Adrenal gland (tissue), 9 donors: ENCODE measurements at regions not wholly inside any gene's neighbourhood (a gene's known extent, or its start where the extent isn't known, plus 50 kb on each side); places are given as distances from the start of the nearest gene placed in this dataset.

Experiments used
- DNase-seq, 7 donors: peaks; one replicate each; pipeline ENCODE4 v3.0.0-alpha.2; 2019 to 2020
- H3K27ac ChIP-seq, 5 donors: fragments of 200-600 bp; sonication (generic) in 4 of 5; 1 replicate in 3 of 5; 2 replicates in 2 of 5; pipeline versions ENCODE4 v1.5.1 to v1.8.0; 2016 to 2020; ENCODE audit warnings: mild to moderate bottlenecking in 1 of 5
- H3K27me3 ChIP-seq: fragments of 200-600 bp; 2 replicates; pipeline ENCODE4 v1.8.0; 2021
- H3K36me3 ChIP-seq, 2 donors: fragments of 200-600 bp; replicated peaks in 1 of 2; 1 replicate in 1 of 2; 2 replicates in 1 of 2; pipeline versions ENCODE4 v1.5.1 to v1.8.0; 2018 to 2022
- H3K4me1 ChIP-seq, 2 donors: fragments of 200-600 bp; replicated peaks in 1 of 2; 1 replicate in 1 of 2; 2 replicates in 1 of 2; pipeline versions ENCODE4 v1.5.1 to v1.8.0; 2018 to 2021
- H3K4me3 ChIP-seq, 4 donors: fragments of 200-600 bp; sonication (generic) in 3 of 4; one replicate each; pipeline ENCODE4 v1.5.1; 2016 to 2018
- H3K9me3 ChIP-seq, 3 donors: fragments of 200-600 bp; sonication (generic) in 1 of 3; replicated peaks in 1 of 3; 1 replicate in 2 of 3; 2 replicates in 1 of 3; pipeline versions ENCODE4 v1.5.1 to v1.8.0; 2016 to 2021
- POLR2A ChIP-seq, 2 donors: fragments of 450-650 bp; IDR thresholded peaks; one replicate each; pipeline ENCODE4 v1.6.1; 2017; ENCODE audit warnings: antibody characterized with exemption in 2 of 2, mild to moderate bottlenecking in 2 of 2, moderate library complexity in 1 of 2
- WGBS, 4 donors: extraction: QIAGEN DNeasy Blood & Tissue Kit in 2 of 4; methylation state at CpG; one replicate each; pipeline versions ENCODE4 v1.1.5 to v1.1.7; 2013 to 2017; 5-methylcytosine and 5-hydroxymethylcytosine counted together
- intact Hi-C, 2 donors: fragments of 100-400 bp; cut with DNase I; formaldehyde crosslinking; loops; one replicate each; pipeline versions ENCODE4 v1.14.1 to v1.15.0; 2022 to 2023
- TF ChIP-seq, protein P1 (sequence below), 6 experiments: fragments of 450-650 bp in 4 of 6; fragments of 200-600 bp in 2 of 6; sonication (generic) in 1 of 6; IDR thresholded peaks; 1 replicate in 5 of 6; 2 replicates in 1 of 6; pipeline versions ENCODE4 v1.5.1 to v1.8.0; 2016 to 2021; ENCODE audit warnings: antibody characterized with exemption in 6 of 6, mild to moderate bottlenecking in 2 of 6, moderate library complexity in 1 of 6
- donor health status: healthy with polysubstance abuse.
- donor health status: Bipolar disorder and iron deficiency.
- donor health status: DM: yes; HTN: yes; CAD: no.
- donor health status: DM: no; HTN: no; CAD: no.
- donor health status: DM: no; HTN: no; CAD: no.

DNA sequence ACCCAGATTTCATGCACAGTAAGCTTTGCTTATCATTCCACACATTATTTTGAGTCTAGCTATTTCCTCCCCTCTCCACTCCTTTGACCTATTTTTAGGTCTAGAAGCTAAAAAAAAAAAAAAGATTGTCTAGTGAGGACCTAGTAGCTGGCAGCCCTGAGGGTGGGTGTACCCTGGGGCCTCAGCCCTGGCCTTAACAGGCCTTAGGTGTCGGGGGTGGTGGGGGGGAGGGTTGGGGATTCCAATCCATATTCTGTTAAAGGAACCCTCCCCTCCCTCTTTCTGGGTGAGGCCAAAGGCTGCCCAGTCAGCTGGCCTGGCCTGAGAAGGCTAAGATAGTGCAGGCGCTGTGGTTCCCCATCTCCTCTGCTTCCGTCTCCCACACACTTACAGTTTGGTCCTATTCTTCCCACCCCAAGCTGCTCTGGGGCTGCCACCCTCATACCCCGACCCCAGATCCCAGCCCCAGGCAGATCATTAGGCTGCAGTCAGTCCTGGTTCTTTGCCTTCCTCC is 65.5 kb upstream of the HK2 start:
- Histone ChIP-seq H3K9me3 (no peaks in the 10 kb centered on the region), H3K27ac (no peak overlapping the region), H3K36me3 (no peaks in the 10 kb centered on the region), H3K4me1 (peaks cover 0 to 9% of the 10 kb centered on the region in 2 donors), H3K4me3 (no peak overlapping the region), H3K27me3 (no peaks in the 10 kb centered on the region)
- no peak for DNase-seq
- 65 to 81% (median 77%) methylated on average over 2 to 4 of the region's 4 CpGs for WGBS, 4 donors
- intact Hi-C loops = no loop called here
- TF ChIP-seq POLR2A (IDR thresholded peaks at IDR 0.05) = no peak
- TF ChIP-seq, protein P1, sequence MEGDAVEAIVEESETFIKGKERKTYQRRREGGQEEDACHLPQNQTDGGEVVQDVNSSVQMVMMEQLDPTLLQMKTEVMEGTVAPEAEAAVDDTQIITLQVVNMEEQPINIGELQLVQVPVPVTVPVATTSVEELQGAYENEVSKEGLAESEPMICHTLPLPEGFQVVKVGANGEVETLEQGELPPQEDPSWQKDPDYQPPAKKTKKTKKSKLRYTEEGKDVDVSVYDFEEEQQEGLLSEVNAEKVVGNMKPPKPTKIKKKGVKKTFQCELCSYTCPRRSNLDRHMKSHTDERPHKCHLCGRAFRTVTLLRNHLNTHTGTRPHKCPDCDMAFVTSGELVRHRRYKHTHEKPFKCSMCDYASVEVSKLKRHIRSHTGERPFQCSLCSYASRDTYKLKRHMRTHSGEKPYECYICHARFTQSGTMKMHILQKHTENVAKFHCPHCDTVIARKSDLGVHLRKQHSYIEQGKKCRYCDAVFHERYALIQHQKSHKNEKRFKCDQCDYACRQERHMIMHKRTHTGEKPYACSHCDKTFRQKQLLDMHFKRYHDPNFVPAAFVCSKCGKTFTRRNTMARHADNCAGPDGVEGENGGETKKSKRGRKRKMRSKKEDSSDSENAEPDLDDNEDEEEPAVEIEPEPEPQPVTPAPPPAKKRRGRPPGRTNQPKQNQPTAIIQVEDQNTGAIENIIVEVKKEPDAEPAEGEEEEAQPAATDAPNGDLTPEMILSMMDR (IDR thresholded peaks at IDR 0.05) = no peak

DNA sequence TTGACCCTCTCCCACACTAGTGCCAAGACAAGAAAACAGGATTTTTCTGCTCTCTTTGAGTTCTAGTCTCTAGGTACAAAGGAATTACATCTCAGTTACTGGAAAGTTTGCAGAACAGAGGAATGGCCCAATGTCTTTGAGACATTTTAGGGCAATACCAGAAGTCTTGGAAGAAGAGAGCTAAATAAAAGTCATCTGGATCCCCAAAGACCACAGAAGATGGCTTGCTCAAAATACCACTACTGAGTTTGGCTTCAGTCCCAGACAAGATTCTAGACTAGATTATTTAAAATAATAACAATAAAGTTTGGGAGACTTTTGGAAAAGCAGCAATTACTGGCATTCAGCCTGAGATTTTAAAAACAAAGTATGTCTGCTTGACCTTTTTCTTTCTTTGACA is 61.9 kb upstream of the HK2 start:
- H3K9me3 ChIP-seq = no peaks in the 10 kb centered on the region
- H3K27me3 ChIP-seq = no peaks in the 10 kb centered on the region
- TF ChIP-seq, protein P1 (IDR thresholded peaks at IDR 0.05) = no peak
- no peak for TF ChIP-seq POLR2A (IDR thresholded peaks at IDR 0.05)
- H3K4me3 ChIP-seq = no peak overlapping the region
- intact Hi-C loops = no loop called here
- no peak overlapping the region for H3K27ac ChIP-seq
- H3K4me1 ChIP-seq = no peaks in the 10 kb centered on the region
- DNase-seq = no peak
- H3K36me3 ChIP-seq = no peaks in the 10 kb centered on the region

DNA sequence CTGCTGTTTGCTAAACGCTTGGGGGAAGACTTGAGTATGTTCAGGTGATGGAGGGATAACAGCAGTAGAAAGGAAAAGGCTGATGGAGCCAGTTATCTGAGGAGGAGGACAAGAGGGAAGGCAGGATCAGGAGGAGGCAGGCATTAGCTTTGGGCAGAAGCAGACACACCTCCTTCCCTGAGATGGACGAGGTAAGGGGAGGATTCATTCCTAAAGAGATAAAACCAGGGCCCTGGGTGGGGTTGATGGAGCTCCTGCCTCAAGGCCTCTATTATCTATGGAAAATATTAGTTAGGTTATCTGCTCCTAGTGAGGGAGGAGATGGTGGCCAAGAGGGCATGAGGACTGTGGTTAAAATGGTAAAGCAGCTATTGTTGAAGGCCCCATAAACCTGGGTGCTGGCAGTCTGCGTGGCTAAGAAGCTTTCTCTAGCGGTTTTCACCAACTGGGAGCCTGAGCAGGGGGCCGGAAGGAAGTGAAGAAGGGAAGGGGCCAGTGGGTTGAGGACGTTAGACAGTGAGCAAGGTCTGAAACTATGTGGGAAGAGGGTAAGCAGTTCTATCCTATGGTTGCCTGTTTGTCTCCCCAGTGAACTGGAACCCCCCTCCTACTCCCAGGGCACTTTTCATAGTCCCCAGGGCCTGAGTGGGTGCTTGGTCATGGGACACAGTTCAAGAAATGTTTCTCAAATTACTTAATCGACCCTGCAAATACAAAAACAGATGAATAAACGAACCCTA is 56.6 kb upstream of the HK2 start:
- H3K4me3 ChIP-seq = no peak overlapping the region
- no peaks in the 10 kb centered on the region for H3K36me3 ChIP-seq
- no peak for DNase-seq
- 73 to 76% (median 75%) methylated on average over 8 of the region's 8 CpGs for WGBS, 4 donors
- no peak for TF ChIP-seq POLR2A (IDR thresholded peaks at IDR 0.05)
- TF ChIP-seq, protein P1 (IDR thresholded peaks at IDR 0.05) = no peak
- H3K27ac ChIP-seq = no peak overlapping the region
- no peaks in the 10 kb centered on the region for H3K4me1 ChIP-seq
- H3K9me3 ChIP-seq = no peaks in the 10 kb centered on the region
- intact Hi-C loops = no loop called here
- no peaks in the 10 kb centered on the region for H3K27me3 ChIP-seq

DNA sequence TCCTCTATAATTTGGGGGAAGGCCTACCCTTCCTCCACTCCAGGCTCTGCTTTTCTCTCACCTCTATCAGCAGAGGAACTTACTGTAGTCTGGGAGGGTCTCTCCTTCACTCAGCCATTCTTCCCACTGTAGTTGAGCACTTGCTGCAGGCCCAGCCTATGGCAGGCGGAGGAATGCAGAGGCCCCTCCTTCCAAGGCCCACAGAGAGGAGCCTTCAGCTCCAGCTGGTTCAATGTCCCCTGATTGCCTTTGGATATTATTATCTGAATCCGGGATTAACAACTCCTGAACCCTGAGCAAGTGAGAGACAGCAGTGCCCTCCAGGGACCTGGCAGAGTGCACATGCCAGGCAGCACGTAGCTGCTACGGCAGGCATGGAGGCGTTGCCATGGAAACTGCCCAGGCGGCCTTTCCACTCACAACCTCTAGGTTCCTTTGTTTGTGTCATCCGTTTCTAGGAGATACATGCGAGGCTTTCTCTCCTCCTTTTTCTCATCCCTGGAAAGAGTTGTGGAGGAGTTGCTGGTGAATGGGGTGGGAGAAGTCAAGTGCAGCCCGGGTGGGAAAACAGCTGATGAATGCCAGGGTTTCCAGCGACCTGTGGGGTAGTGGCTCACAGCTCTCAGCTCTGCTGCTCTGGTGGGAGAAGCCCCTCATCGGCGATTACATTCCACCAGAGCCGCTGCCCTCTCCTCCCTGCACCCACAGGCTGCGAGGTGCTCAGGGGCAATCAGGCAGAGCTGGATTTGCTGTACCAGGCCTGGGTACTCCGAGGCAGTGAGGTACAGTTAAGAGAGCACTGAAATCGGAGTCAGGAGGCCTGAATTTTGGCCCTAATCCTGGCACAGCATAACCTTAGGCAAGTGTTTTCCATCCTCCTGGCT is 55.3 kb upstream of the HK2 start:
- H3K27me3 ChIP-seq = no peaks in the 10 kb centered on the region
- 38 to 62% (median 54%) methylated on average over 14 to 16 of the region's 16 CpGs for WGBS, 4 donors
- TF ChIP-seq, protein P1 (IDR thresholded peaks at IDR 0.05) = no peak
- no peak for TF ChIP-seq POLR2A (IDR thresholded peaks at IDR 0.05)
- no peaks in the 10 kb centered on the region for H3K36me3 ChIP-seq
- no peak overlapping the region for H3K4me3 ChIP-seq
- no peaks in the 10 kb centered on the region for H3K4me1 ChIP-seq
- no peaks in the 10 kb centered on the region for H3K9me3 ChIP-seq
- intact Hi-C loops = no loop called here
- no peak overlapping the region for H3K27ac ChIP-seq
- DNase-seq = peak in 2 of 7 donors; percentile 12 to 16
